Left hindlimb (tissue), 1 donor: ENCODE measurements at regions not wholly inside any gene's neighbourhood (a gene's known extent, or its start where the extent isn't known, plus 50 kb on each side); places are given as distances from the start of the nearest gene placed in this dataset.
"Not testable (repeated sequence)": the region's sequence is repeated elsewhere in the genome, so short reads cannot be mapped to it uniquely, and the experiment has no call there.

ENCODE experiments used
- DNase-seq: peaks from one replicate; pipeline ENCODE4 v3.0.0-alpha.2; 2018

DNA sequence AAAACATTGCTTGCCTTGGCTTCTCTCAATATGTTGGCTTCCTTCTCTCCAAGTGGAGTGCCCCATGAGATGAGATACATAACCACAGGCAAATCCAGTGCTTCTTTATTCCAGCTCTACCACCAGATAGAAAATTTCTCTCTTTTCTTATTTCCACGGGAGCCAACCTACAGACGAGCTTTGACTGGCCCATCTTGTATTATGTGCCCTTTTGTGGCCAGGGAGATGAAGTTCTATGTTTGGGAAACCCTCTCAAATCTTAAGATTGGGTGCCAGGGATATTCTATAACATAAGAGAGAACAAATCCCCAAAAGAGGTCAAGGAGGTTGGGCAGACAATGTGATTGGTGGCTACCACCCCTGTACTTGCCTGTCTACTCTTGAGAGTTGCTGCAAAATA, 351.8 kb downstream of the ZNF326 start:
- no peak for DNase-seq

GRCh38 chr1:90346349-90346748, 351.4 kb downstream of the ZNF326 start:
- no peak for DNase-seq

DNA sequence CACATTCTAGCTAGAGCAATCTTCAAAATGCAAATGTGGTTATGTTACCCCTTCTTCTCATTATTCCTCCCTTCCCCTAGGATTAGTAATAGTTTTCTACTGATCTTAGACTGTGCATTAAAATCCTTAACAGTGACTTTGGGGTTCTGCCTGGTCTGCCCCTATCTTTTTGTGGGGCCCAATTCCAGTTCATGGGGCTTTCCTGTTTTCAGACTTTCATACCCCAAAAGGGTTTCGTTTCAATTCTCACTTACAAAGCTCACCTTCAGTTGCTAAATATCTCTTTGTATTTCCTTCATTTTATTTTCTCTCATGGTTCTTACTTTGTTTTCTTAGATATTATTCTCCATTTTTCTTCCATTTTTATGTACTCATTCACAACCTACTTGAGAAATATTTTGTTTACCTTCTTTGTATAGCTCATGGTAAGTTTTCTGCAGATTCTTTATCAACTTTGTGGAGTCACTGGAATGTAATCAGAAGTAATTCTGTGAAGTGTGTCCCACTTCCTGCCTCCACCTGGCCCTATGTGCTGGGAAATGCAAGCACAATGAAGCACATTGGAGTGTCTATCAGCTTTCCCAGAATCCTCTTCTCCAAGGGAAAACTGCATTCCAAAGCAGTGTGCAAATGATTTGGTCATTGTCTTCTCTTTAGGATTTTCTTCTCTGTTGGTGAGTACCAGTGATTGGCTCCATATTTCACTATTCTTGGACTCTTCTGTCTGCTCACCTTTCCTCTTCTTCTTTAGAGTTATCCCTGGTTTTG, 350.2 kb downstream of the ZNF326 start:
- no peak for DNase-seq

DNA sequence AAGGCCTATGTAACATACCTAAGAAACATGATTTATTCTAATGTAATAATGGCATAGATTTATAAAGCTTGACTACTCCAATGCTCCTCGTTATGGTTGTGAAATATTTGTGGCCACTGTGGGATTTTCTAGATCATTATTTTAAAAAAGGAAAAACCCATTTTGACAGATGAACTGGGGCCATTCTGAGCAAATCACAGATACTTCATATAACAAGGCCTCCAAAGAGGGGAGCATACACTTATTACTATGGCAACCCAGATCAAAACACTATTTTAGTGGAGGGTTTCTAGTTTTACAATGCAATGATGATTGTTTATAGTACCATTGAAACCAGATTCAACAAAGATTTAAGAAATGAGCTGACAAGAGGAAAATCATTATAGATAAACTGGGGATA, 346.6 kb downstream of the ZNF326 start:
- DNase-seq = no peak

- DNase-seq = no peak
Observed at GRCh38 chr1:90340606-90341005, 345.7 kb downstream of the ZNF326 start.

- DNase-seq = no peak
Observed at GRCh38 chr1:90339811-90340210, 344.9 kb downstream of the ZNF326 start.

- no peak for DNase-seq
Observed at GRCh38 chr1:90336552-90337324, 341.8 kb downstream of the ZNF326 start.

DNA sequence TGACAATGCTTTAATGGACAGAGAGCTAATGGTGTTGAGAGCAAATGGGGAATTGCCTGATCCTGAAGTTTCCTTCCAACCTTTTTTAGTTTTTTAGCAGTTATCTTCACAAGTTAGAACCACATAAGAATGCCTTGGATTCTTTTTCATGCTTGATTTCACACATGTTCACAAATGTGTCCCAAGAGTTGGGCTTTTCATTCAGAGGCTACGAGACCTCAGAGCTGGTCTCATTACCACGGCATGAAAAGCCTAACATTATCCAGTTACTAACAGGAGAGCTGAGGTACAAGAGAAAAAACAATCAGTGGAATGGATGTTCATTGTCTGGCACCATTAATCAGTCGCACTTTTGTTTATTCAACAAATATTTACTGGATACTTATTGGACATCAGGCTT, 340.6 kb downstream of the ZNF326 start:
- DNase-seq = no peak

DNA sequence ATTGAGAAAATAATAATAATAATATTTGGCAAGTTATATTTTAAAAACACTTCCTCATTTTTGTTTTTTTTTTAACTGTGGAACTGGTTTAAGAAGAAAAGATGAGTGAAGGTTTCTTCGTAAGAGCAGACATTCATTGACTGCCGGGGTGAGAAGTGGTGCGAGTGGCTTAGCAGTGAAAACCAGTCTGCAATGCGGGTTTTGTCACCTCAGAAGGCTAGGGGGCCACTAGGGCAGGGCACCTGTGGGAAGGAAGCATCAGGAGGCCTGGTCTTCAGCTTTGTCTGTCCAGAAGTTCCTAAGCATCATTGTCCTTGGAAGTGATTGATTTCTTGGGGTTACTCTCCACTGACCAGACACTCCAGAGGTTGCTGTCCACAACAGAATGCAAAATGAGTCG, 339.2 kb downstream of the ZNF326 start:
- DNase-seq = no peak

DNA sequence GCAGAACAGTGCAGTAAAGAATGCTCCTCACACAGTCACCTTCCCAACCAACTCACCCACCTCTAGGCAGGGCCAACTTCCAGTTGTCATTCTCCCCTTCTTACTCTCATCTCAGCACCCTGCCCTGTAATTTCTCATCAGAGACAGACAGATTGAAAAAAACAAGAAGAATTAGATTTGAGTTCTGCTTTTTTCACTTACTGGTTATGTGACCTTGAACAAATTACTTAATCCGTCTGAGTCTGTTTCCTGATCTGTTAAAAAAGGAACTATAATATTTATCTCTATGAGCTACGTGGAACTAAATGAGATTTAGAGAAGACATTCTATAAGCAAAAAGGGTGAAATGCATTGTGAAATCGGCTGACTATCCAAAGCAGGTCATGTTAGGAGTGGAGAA, 330.3 kb downstream of the ZNF326 start:
- no peak for DNase-seq

DNA sequence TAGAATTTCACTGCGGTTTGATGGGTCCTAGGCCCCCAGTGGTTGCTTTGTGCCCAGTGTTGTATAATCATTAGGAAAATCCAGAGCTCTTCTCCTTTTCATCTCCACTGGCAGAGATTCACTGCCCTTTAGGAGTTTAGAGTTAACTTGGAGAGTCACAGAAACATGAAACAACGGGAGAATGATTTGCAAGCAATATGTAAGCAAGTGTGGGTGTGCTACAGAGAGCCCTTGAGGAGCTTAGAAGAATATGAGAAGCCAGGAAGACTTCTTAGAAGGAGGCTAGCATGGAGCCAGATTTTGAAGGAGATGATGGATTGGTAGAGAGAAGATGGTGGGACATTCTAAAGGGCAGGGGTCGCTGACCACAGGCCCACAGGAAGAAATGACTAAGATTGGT, 327.3 kb downstream of the ZNF326 start:
- DNase-seq = no peak

DNA sequence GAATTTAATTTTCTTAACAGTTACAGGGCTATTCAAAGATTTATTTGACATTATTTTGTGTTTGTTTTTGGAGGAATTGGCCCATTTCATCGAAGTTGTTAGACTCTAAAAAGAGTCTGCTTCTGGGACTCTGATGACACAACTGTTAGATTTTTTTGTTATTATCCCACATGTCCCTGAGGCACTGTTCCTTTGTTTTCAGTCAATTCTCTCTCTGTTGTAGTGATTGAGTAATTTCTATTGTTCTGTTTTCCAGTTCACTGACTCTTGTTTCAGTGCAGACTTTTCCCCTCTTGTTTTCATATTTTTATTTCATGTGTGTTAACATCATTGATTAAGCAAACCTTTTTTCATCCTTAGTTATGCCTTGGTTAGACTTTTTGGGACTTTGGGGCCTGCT, 325.0 kb downstream of the ZNF326 start:
- no peak for DNase-seq

DNA sequence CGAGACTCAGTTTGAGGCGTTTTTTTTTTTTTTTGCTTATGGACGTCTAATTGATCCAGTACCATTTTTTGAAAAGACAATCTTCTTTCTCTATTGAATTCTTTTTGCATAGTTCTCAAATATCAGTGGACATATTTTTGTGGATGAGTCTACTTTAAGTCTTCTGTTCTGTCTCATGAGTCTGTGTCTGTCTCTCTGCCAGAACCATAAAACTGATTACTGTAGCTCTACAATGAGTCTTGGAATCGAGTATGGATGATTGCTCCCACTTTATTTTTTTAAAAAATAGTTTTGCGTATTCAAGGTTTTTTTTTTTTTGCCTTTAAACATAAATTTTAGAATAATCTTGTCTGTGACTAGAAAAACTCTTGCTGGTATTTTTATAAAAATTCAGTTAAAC, 323.5 kb downstream of the ZNF326 start:
- DNase-seq = no peak

DNA sequence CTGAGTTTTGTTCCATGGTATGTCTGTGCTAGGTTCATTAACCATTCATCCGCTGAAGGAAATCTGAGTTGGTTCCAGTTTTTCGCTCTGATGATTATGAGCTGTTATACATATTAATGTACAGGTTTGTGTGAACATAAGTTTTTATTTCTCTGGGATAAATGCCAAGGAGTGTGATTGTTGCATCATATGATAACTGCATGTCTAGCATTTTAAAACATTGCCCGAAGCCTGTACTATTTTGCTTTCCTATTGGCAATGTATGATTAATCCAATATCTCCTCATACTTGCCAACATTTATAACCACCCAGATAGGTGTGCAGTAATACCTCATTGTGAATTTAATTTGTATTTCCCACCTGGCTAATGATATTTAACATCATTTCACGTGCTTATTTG, 322.7 kb downstream of the ZNF326 start:
- no peak for DNase-seq

GRCh38 chr1:90314533-90314932, 319.6 kb downstream of the ZNF326 start:
- no peak for DNase-seq

GRCh38 chr1:90313778-90314177, 318.9 kb downstream of the ZNF326 start:
- DNase-seq = no peak

- no peak for DNase-seq
Observed at GRCh38 chr1:90309806-90310205, 314.9 kb downstream of the ZNF326 start.

- DNase-seq = no peak
Observed at GRCh38 chr1:90308421-90308820, 313.5 kb downstream of the ZNF326 start.

- DNase-seq = no peak
Observed at GRCh38 chr1:90305577-90305976, 310.7 kb downstream of the ZNF326 start.

GRCh38 chr1:90296327-90296726, 301.4 kb downstream of the ZNF326 start:
- DNase-seq = no peak

DNA sequence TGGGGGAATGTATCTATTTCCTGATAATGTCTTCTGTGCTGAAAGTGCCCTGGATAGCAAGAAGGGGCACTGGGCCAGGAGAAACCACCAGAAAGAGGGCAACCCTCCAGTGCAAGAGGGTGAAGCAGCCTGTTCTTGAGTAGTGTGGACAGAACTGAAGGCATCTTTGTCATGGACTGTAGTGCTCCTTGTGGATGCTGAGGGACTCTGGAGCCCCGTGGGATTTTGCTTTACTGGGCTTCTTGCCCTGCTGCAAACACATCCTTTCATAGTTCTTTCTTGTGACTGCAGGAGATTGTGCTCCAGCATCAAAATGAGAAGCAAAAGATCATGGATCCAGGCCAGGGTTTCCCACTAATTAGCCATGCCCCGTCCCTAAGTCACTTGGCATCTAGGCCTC, 300.6 kb downstream of the ZNF326 start:
- peak; percentile 28 for DNase-seq

DNA sequence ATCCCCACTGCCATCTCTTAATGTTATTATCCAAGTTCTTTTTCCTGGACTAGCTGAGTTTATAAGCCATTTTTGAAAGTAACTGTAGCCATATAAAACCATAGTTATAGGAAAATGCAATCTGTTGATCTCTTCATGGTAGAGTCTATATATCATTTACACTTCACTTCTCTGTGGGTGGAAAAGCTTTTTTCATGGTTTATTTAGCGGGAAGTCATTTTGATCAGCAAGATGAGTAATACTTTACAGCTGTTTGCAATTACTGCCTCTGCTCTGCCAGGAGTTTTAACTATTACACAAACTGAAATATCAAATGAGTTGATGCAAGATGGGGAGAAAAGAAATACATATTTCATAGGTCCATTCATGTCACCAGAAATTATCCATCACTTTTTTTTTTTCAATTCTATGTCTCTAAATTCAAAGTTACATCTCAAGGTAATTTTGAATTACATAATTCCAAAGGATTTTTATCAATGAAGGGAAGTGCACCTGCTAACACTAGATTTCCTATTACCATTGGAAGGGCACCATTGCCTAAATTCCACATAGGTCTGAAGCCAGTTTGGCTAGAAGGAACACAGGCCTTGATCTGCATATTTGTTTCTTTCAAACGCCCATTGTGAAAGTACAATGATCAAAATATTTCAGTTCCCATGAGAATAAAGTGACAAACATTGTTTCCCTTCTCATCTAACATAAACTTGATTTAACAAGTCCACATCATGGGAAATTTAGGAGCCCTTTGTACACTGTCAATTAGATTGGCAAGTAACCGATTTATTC, 296.7 kb downstream of the ZNF326 start:
- DNase-seq = no peak

GRCh38 chr1:90282811-90283210, 287.9 kb downstream of the ZNF326 start:
- DNase-seq = no peak

DNA sequence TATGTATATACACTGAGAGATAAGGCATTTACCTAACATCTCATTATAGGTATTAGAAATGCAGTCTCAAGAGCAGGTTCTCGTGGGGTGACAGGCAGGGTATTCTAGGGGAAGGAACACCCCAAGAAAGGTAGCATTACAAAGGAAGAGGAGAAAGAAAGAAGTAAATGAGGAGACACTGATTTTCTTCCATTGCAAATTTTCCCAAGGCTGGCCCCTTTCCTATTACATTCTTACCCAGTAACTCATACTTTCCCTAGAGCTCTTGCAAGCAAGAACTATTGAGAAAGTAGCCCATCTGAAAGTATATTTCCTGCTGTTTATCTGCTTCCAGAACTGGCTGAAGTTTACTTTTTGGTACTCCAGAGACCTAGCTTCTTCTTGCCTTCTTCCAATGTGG, 287.0 kb downstream of the ZNF326 start:
- not testable (repeated sequence) for DNase-seq
